GM19467 (cell line): ENCODE measurements at regions not wholly inside any gene's neighbourhood (a gene's known extent, or its start where the extent isn't known, plus 50 kb on each side); places are given as distances from the start of the nearest gene placed in this dataset.
"Not testable (repeated sequence)": the region's sequence is repeated elsewhere in the genome, so short reads cannot be mapped to it uniquely, and the experiment has no call there.

Experiments used
- ATAC-seq: cut with Tn5 transposase; IDR thresholded peaks from one replicate; pipeline ENCODE4 v1.9.1; 2021; ENCODE audit warnings: mild to moderate bottlenecking, moderate library complexity; ENCODE audit not compliant: unreplicated experiment

DNA sequence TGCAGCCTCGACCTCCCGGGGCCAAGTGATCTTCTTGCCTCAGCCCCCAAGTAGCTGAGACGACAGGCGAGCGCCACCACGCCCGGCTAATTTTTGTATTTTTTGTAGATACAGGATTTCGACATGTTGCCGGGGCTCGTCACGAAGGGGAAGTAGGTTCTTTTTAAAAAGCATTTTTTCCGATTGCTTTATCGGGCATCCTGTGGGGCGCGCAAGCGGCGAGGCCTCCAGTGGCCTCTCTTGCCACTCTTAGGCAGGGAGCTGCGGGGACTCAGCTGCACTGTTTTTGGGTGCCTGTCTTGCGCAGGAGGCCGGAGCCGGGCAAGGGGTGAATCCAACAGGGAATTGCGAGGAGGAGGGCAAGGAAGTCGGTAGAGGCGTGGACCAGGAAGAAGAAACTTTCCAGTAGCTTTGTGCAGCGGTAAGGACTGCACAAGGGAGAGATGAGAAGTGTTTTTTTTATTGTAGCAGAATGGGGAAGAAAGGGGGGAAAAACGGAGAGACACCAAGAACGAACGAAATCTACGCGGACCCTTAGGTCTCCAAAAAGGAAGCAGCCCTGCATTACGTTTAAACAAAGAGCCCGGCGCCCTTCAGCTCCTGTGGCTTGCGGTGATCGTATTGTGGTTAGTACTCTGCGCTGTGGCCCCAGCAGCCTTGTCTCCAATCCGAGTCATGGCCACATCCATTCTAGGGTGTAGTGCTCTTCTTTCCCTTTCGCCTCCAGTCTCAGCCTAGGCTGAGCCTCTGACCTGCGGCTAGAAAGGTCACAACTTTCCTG, 164.8 kb downstream of the PPIAL4G start:
- peak; percentile 45 for ATAC-seq

DNA sequence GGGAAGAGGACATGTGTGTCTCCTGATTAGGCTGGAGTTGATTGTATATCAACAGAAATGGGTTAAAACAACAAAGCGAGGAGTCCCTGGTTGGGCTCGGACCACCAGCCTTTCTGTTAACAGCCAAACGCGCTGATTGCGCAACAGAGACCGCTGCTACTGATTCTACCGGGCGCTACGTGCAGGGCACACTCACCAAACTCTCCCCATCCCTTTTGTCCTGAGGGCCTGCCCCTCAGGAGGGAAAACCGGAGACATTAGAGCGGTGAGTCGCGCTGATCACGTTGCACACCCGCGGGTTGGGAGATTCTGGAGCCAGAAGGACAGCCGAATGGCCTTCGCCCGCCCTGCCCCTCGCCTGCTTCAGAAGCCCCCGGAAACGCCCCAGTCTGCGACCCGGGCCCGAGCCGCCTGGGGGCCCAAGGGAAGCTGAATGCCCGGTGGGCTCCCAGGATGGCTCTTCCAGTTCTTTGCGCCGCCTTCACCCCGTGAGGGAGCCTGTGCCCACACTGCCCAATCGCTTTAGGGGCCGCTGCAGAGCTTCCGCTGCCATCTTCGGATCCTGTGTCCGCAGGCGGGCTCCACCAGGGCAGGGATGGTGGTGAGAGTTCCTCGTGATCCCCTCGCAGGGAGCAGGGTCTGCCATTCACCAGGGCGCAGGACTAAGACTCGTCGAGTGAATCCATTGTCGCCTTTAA, 165.4 kb upstream of the NBPF11 start:
- ATAC-seq = no peak

DNA sequence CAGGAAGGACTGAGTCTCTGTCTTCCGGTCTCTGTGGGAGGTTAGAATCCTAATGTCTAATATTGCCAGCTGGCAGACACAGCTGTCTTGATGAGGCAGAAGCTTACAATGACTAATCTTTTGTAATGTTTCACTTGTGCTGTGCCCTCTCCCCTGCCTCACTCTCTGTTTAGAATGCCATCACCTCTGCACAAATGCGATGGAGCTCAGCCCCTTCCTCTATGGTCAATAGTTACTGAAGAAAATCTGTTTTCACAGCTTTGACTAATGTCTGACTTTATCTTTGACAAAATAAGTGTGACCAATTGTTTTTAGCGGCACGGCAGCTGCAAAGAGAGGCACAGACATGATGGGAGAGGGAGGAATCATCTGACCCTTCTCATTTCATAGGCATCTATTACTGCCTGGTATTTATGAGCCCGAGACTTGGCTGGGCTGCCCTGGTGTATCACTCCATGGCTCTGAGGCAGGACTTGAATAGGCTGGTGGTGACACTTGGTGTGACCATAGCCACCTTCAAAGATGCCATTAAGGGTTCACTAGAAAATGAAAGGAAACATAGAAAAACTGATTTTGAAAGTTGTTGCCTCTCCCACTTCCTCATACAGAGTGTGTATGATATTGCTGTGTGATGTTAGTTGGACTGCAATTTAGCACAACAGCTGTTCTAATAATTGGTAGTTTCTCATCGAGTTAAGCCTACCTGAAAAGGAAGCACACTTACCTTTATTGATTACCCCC, 163.2 kb upstream of the NBPF11 start:
- ATAC-seq = peak; percentile 64

DNA sequence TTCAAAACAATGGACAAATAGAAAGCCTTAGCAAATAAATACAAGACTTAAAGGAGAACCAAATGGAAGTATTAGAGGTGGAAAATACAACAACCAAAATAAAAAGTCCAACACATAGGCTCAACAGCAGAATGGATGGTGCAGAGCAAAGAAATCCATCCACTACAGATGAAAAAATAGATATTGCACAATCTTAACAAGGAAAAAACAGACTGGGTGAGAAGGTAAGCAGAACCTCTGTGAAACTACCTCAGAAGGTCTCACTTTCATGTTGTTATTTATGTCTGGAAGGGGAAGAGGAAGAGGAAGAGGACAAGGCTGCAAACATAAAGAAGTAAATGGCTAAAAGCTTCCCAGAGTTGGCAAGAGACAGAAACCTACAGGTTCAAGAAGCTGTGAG, 158.7 kb upstream of the NBPF11 start:
- no peak for ATAC-seq

DNA sequence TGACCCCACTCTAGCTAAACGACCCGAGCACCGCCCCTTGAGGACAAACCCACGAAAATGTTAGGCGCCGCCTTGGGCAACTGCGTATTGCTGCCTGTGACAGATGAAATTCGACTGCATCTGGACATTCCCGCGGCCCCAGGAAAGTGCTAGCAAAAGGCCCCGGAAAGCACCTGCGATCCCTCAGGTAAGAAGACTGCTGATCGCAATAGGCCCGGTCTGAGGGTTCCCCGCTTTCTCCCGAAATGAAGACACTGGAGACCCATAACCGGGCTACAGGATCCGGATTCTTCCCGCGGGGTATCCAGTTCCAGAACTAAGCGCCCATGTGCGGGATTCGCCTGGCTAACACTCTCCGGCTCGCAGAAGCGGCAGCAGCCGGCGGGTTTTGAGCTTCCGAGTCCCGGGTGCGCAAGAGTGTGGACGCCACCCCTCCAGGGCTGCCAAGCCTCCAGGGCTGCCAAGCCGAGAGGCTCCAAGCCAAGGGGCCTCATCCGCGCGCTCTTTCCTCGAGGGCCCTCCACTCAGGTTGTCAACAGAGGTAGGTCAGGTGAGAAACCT, 157.9 kb upstream of the NBPF11 start:
- no peak for ATAC-seq

DNA sequence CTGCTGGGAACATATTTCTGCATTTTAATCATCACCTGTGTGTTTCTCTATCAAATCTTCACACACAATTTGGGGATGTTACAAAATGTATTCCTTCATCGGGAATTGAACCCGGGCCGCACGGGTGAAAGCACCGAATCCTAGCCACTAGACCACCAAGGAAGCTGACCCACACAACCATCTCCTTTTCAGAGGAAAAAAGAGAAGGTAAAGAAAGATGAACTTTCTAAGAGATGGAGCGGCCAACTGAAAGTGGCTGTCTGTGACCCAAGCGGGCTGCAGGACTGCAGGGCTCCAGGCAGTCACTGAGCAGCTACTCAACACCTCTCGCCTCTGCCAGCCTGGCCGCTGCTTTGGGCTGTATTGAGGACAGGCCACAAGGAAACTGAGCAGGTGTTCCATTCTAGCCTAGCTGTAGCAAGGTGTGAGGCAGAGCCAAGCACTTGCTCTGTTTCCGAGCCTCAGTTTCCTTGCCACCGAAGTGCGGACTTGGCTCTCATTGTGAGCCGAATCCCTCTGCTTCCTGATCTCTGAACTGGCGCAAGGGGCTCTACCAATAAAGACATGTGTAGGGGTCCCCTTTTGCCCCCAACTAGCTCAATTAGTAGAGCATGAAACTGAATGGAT, 156.9 kb upstream of the NBPF11 start:
- no peak for ATAC-seq

DNA sequence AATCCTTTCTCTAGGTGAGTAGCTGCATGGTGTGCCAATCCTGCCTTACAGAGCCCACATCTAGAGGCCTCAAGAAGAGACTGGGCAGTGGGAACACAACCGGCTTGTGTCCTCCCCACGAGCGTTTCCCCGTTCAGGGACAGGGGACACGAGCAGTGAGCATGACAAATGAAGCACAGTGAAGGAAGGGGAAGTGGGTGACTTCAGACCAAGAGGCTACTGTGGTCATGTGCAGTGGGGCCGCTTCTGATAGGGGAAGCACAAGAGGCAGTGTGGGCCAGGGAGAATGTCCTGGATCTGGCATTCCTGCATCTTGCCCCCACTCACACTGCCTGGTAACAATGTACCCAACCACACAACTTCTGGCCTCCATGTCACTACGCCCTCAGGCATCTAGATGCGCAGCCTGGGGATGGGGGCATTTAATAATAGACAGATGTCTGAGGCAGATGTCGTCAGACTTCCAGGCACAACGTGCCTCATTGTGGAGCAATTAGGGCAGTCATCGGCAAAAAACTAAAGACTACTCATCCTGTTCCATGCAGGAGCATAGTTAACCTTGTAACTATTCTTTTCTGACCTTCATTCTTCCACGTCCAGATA, 155.6 kb upstream of the NBPF11 start:
- ATAC-seq = no peak

DNA sequence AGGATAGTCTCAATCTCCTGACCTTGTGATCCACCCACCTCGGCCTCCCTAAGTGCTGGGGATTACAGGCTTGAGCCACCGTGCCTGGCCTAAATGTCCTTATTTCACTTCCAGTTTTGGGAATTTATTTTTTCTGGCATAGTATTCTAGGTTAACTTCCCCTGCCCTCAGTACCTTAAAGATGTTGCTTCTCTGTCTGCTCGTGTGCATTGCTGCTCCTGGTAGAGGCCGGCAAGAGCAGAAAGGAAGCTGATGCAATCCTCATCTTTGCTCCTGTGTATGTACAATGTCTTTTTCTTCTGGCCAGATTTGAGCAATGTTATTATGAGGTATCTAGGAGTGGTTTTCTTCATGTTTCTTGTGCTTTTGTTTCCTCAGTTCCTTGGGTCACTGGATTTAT, 152.9 kb upstream of the NBPF11 start:
- ATAC-seq = not testable (repeated sequence)

DNA sequence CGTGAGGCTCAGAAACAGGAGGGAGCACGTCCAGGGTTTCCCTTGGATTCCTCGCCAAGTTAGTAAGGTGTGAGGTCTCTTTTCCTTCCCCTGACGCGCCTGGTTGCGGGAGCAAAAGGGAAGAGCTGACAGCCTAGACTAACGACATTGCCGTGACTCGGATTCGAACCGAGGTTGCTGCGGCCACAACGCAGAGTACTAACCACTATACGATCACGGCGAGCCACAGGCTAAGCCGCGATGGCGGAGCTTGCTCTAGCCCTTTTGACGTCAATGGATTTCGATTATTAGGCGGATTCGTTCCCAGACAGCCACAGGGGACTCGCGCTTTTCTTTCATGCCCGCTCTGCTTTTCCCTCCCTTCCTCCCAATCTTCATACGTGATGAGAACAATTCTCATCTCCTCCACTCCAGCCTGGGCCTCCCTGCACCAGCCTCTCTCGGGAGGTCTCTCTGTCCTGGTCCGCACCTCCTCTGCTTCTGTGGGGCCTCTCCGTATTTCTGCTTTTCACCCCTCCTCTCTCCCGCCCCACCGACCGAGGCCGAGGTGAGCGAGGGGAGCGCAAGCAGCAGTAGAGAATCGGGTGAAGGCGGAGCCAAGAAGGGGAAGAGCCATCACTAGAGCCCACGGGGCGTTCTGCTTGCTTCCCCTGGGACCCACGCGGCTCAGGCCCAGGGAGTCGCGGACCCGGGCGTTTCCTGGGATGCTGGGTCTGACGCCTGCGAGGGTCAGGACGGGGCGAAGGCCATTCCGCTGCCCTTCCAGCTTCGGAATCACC, 150.7 kb upstream of the NBPF11 start:
- ATAC-seq = peak; percentile 60

DNA sequence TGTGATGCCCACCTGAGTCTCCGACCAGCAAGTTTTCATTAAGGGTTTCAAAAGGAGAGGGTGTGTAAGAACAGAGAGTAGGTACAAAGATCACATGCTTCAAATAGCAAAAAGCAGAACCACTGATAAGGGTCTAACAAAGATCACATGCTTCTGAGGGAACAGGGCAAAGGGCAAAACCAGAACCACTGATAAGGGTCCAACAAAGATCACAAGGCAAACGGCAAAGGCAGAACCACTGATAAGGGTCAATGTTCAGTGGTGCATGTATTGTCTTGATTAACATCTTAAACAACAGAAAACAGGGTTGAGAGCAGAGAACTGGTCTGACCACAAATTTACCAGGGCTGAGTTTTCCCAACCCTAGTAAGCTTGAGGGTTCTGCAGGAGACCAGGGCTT, 145.8 kb upstream of the NBPF11 start:
- ATAC-seq = not testable (repeated sequence)

DNA sequence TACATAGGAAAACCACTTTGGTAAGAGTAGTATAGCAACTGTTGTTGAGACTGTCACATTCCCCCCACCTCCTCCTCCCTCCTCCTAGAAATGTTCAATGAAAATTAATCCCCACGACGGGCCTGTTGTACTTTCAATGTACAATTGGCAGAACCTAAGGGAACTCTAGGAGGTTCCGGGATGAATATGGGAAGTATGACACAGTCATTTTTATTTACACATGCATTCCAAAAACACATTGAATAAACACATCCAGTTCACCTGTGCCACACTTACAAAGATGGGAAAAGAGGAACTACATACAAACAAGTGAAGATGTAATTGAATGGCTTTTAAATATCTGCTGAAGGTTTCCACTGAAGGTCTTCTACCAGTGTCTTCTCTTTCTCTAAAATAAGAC, 144.4 kb upstream of the NBPF11 start:
- no peak for ATAC-seq

DNA sequence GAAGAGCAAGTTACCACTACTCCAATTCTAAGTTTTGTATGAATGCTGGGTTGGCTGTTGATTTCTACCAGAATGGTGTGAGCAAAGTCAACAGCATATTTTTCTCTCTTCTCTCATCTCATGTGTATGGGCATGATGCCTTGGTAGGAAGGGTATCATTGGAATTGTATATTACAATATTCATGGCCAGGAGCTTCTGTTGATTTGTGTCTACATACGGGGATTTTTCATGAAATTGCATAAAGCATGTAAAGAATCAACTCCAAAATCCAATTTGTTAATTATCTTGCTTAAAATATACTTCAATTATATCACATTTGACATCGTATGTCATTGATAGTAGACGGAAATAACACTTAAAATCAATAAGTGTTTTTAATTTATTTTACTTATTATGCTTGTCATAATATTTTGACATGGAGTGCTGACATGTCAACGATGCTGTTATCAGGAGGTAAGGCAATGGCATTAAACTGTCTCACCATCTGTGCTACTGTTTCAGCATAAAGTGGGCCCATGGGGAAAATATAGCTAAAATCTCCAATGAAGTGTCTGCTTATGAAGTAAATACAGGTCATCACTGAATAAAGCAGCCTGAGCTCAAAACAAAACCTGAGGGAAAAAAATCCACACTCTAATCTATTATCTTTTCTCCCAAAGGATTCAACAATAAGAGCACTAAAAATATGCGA, 142.2 kb upstream of the NBPF11 start:
- no peak for ATAC-seq

DNA sequence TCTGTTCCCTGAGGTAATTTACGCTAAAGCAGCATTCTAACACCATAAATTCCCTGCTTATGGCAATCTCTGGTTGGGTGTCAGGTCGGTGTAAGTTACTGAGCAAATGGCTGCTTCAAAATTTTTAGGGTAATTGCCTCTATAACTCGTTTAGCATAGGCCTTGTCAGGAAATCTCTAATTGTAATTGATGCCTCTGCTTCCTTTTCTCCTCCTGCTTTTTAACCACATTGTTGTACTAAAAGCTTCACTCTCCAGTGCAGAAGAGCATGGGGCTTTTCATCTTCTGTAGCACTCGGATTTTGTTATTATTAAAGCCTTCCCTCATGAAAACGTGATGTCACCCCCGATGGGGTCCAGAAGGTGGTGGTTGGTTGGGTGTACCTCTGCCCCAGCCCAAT, 141.6 kb upstream of the NBPF11 start:
- no peak for ATAC-seq

DNA sequence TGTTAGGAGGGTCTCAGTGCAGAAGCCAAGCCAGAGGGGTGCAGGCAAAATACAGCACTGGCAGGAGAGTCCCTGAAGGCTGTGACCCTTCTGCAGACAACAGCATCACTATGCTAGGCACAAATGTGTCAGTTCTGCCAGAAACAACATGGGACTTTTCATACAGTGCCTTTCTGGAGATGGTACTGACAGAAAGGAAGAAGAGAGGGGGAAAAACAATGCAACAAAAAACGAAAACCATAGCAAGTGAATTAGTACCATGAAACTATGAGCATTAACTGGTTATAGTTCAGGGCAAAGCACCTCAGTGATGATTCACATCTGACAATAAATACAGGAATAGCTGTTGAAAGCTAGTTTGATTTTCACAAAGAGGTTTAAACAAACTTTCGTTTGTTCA, 140.8 kb upstream of the NBPF11 start:
- no peak for ATAC-seq

DNA sequence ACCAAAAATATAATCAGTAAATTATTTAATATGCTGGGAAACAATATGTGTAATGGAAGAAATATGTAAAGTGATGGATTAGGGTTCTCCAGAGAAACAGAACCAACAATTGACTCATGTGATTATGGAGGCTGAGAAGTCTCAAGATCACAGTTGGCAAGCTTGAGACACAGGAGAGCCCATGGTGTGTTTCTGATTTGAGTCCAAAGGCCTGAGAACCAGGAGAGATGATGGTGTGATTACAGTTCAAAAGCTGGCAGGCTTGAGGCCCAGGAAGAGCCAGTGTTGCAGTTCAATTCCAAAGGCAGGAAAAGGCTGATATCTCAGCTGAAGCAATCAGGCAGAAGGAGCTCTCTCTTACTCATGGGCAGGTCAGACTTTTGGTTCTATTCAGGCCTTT, 138.8 kb upstream of the NBPF11 start:
- no peak for ATAC-seq

DNA sequence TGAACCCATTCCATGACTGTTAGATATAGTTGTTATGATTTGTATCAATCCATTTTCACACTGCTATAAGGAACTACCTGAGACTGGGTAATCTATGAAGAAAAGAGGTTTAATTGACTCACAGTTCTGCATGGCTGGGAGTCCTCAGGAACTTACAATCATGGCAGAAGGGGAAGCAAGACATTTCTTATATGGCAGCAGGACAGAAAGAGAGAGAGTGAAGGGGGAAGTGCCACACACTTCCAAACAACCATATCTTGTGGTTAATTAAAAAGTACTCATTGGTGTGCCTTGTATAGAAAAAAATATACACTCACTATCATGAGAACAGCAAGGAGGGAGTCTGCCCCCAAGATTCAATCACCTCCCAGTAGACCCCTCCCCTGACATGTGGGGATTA, 137.6 kb upstream of the NBPF11 start:
- ATAC-seq = no peak

DNA sequence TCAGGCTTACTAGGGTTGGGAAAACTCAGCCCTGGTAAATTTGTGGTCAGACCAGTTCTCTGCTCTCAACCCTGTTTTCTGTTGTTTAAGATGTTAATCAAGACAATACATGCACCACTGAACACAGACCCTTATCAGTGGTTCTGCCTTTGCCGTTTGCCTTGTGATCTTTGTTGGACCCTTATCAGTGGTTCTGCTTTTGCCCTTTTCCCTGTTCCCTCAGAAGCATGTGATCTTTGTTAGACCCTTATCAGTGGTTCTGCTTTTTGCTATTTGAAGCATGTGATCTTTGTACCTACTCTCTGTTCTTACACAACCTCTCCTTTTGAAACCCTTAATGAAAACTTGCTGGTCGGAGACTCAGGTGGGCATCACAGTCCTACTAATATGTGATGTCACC, 133.9 kb upstream of the NBPF11 start:
- not testable (repeated sequence) for ATAC-seq

DNA sequence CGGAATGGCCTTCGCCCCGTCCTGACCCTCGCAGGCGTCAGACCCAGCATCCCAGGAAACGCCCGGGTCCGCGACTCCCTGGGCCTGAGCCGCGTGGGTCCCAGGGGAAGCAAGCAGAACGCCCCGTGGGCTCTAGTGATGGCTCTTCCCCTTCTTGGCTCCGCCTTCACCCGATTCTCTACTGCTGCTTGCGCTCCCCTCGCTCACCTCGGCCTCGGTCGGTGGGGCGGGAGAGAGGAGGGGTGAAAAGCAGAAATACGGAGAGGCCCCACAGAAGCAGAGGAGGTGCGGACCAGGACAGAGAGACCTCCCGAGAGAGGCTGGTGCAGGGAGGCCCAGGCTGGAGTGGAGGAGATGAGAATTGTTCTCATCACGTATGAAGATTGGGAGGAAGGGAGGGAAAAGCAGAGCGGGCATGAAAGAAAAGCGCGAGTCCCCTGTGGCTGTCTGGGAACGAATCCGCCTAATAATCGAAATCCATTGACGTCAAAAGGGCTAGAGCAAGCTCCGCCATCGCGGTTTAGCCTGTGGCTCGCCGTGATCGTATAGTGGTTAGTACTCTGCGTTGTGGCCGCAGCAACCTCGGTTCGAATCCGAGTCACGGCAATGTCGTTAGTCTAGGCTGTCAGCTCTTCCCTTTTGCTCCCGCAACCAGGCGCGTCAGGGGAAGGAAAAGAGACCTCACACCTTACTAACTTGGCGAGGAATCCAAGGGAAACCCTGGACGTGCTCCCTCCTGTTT, 128.9 kb upstream of the NBPF11 start:
- peak; percentile 70 for ATAC-seq
